ENCODE measurements at regions not wholly inside any gene's neighbourhood (a gene's known extent, or its start where the extent isn't known, plus 50 kb on each side); places are given as distances from the start of the nearest gene placed in this dataset.

GRCh38 chr1:200257235-200257634, 152.6 kb downstream of the ZNF281 start:
- TF ChIP-seq ZNF274 (IDR thresholded peaks at IDR 0.05; ENCODE audit: low read depth, low read length) = no peak
- no peak for TF ChIP-seq SUZ12 (IDR thresholded peaks at IDR 0.05; ENCODE audit: extremely low read depth, insufficient read depth, insufficient read length)
- TF ChIP-seq YY1 (IDR thresholded peaks at IDR 0.05; ENCODE audit: insufficient read depth, insufficient read length) = no peak
